AG04450 (cell line): ENCODE measurements at regions not wholly inside any gene's neighbourhood (a gene's known extent, or its start where the extent isn't known, plus 50 kb on each side); places are given as distances from the start of the nearest gene placed in this dataset.

Source experiments
- CTCF ChIA-PET: fragments of 300-600, 350-600 bp; formaldehyde crosslinking; extraction: SDS; loops from one replicate; lab custom pipeline; 2022; ENCODE audit warnings: antibody characterized with exemption, inconsistent platforms; lab: Charles Lee
- POLR2A ChIA-PET: fragments of 350-600 bp; formaldehyde crosslinking; extraction: SDS; loops from one replicate; lab custom pipeline; 2021; ENCODE audit warnings: antibody characterized with exemption, inconsistent platforms; lab: Yijun Ruan, JAX
- DNase-seq: peaks from one replicate; pipeline ENCODE4 v3.0.0-alpha.2; 2011; ENCODE audit warnings: low read depth, low spot score
- H3K27ac ChIP-seq: one replicate; pipeline ENCODE4 v1.5.1; 2012; ENCODE audit warnings: low read depth, low read length, control low read depth
- H3K27me3 ChIP-seq: one replicate; pipeline ENCODE4 v1.6.0; 2012; ENCODE audit warnings: low read length; ENCODE audit not compliant: control insufficient read depth, insufficient read depth
- H3K4me3 ChIP-seq: 2 replicates; pipeline ENCODE4 v1.5.1; 2011; ENCODE audit warnings: mild to moderate bottlenecking, low read depth, low read length, control low read depth
- H3K9me3 ChIP-seq: 2 replicates; pipeline ENCODE4 v1.5.1; 2012; ENCODE audit warnings: low read length; ENCODE audit not compliant: control insufficient read depth, insufficient read depth
- CTCF ChIP-seq: IDR thresholded peaks from 2 replicates; pipeline ENCODE4 v1.5.1; 2011; ENCODE audit warnings: low read depth, low read length, control low read depth, inconsistent platforms

GRCh38 chr1:5333291-5333690 lies 658.9 kb downstream of the NPHP4 start:
- no peak for DNase-seq
- H3K4me3 ChIP-seq, result no peak overlapping the region
- TF ChIP-seq CTCF, result no peak
- H3K9me3 ChIP-seq, result peaks cover 51% of the 10 kb centered on the region
- H3K27ac ChIP-seq, result no peak overlapping the region
- H3K27me3 ChIP-seq, result no peaks in the 10 kb centered on the region
- ChIA-PET POLR2A (no interaction called here), CTCF (interaction anchor here (0.7 kb wide), 1 partner anchor 249 kb away, joined by 3 read pairs; no protein-coding TSS in a partner anchor)

- no peak for TF ChIP-seq CTCF
- H3K9me3 ChIP-seq, result peaks cover 44% of the 10 kb centered on the region
- DNase-seq, result no peak
- no peaks in the 10 kb centered on the region for H3K27me3 ChIP-seq
- no peak overlapping the region for H3K4me3 ChIP-seq
- CTCF ChIA-PET, result no interaction called here
- POLR2A ChIA-PET, result no interaction called here
- no peak overlapping the region for H3K27ac ChIP-seq
Measured at GRCh38 chr1:5331101-5331500, 661.1 kb downstream of the NPHP4 start.

- H3K9me3 ChIP-seq, result peaks cover 50% of the 10 kb centered on the region
- POLR2A ChIA-PET, result no interaction called here
- H3K4me3 ChIP-seq, result no peak overlapping the region
- no peak for DNase-seq
- TF ChIP-seq CTCF, result no peak
- H3K27me3 ChIP-seq, result no peaks in the 10 kb centered on the region
- CTCF ChIA-PET, result no interaction called here
- H3K27ac ChIP-seq, result no peak overlapping the region
Measured at GRCh38 chr1:5329068-5329739, 663.0 kb downstream of the NPHP4 start.

- Histone ChIP-seq H3K27me3 (no peaks in the 10 kb centered on the region), H3K27ac (no peak overlapping the region), H3K9me3 (peaks cover 27% of the 10 kb centered on the region; the same call in 1 of the 2 replicates), H3K4me3 (no peak overlapping the region)
- no peak for TF ChIP-seq CTCF
- DNase-seq, result no peak
- ChIA-PET POLR2A (no interaction called here), CTCF (no interaction called here)
Measured at GRCh38 chr1:5324883-5325282, 667.3 kb downstream of the NPHP4 start.

GRCh38 chr1:5318143-5318816 lies 663.9 kb downstream of the AJAP1 start:
- H3K27ac ChIP-seq, result no peak overlapping the region

More at GRCh38 chr1:5318143-5318816, 663.9 kb downstream of the AJAP1 start:
- ChIA-PET POLR2A (no interaction called here), CTCF (no interaction called here)
- Histone ChIP-seq H3K27me3 (no peaks in the 10 kb centered on the region), H3K4me3 (no peak overlapping the region), H3K9me3 (peaks cover 28% of the 10 kb centered on the region)
- DNase-seq, result no peak
- TF ChIP-seq CTCF, result no peak
